Activated CD4-positive, alpha-beta memory T cell treated with anti-CD3 and anti-CD28 coated beads for 36 hours (primary cell): ENCODE measurements at regions not wholly inside any gene's neighbourhood (a gene's known extent, or its start where the extent isn't known, plus 50 kb on each side); places are given as distances from the start of the nearest gene placed in this dataset.
"Not testable (repeated sequence)": the region's sequence is repeated elsewhere in the genome, so short reads cannot be mapped to it uniquely, and the experiment has no call there.

Experiments
- CTCF ChIA-PET: fragments of 350-600 bp; sonication (Branson Sonifier 250); formaldehyde crosslinking; loops from one replicate; lab custom pipeline; 2021; ENCODE audit warnings: antibody characterized with exemption, inconsistent platforms; lab: Charles Lee
- POLR2A ChIA-PET: fragments of 350-600 bp; sonication (Branson Sonifier 250); formaldehyde crosslinking; loops from one replicate; lab custom pipeline; 2021; ENCODE audit warnings: antibody characterized with exemption; lab: Charles Lee
- DNase-seq: peaks from one replicate; pipeline ENCODE4 v3.0.0-alpha.2; 2020
- H3K27ac Mint-ChIP-seq: one replicate; pipeline ENCODE4 v1.8.0; 2021; ENCODE audit warnings: mixed read lengths
- H3K27me3 Mint-ChIP-seq: one replicate; pipeline ENCODE4 v1.8.0; 2021; ENCODE audit warnings: mixed read lengths
- H3K36me3 Mint-ChIP-seq: one replicate; pipeline ENCODE4 v1.8.0; 2021; ENCODE audit warnings: mixed read lengths
- H3K4me1 Mint-ChIP-seq: one replicate; pipeline ENCODE4 v1.8.0; 2021; ENCODE audit warnings: low read depth, mixed read lengths
- H3K4me3 Mint-ChIP-seq: one replicate; pipeline ENCODE4 v1.8.0; 2021; ENCODE audit warnings: mild to moderate bottlenecking, mixed read lengths
- H3K9me3 Mint-ChIP-seq: one replicate; pipeline ENCODE4 v1.8.0; 2021; ENCODE audit warnings: mixed read lengths
- intact Hi-C: fragments of 100-400 bp; cut with micrococcal nuclease; formaldehyde crosslinking; loops from one replicate; pipeline ENCODE4 v1.15.1; 2023

GRCh38 chr4:126766241-126766640, 866.5 kb upstream of the INTU start:
- CTCF ChIA-PET = no interaction called here
- no peaks in the 10 kb centered on the region for H3K4me1 Mint-ChIP-seq

GRCh38 chr4:126768338-126768737, 864.4 kb upstream of the INTU start:
- CTCF ChIA-PET = no interaction called here
- no peaks in the 10 kb centered on the region for H3K36me3 Mint-ChIP-seq

More at GRCh38 chr4:126766241-126766640, 866.5 kb upstream of the INTU start:
- Mint-ChIP-seq H3K36me3 (no peaks in the 10 kb centered on the region), H3K27me3 (no peaks in the 10 kb centered on the region), H3K27ac (no peak overlapping the region), H3K9me3 (peaks cover 7% of the 10 kb centered on the region), H3K4me3 (no peak overlapping the region)
- no peak for DNase-seq
- intact Hi-C loops = no loop called here
- POLR2A ChIA-PET = no interaction called here

GRCh38 chr4:126770811-126771553, 861.8 kb upstream of the INTU start:
- H3K36me3 Mint-ChIP-seq, CTCF ChIA-PET, DNase-seq, H3K9me3 Mint-ChIP-seq, H3K27ac Mint-ChIP-seq, H3K4me1 Mint-ChIP-seq, H3K4me3 Mint-ChIP-seq, H3K27me3 Mint-ChIP-seq, intact Hi-C loops, POLR2A ChIA-PET: not testable (repeated sequence)

More at GRCh38 chr4:126768338-126768737, 864.4 kb upstream of the INTU start:
- Mint-ChIP-seq H3K9me3 (peaks cover 6% of the 10 kb centered on the region), H3K4me1 (no peaks in the 10 kb centered on the region), H3K27ac (no peak overlapping the region), H3K27me3 (no peaks in the 10 kb centered on the region), H3K4me3 (no peak overlapping the region)
- POLR2A ChIA-PET = no interaction called here
- intact Hi-C loops = no loop called here
- no peak for DNase-seq

GRCh38 chr4:126771618-126772017, 861.1 kb upstream of the INTU start:
- H3K4me1 Mint-ChIP-seq, intact Hi-C loops, H3K27ac Mint-ChIP-seq, CTCF ChIA-PET, H3K36me3 Mint-ChIP-seq, POLR2A ChIA-PET, DNase-seq, H3K27me3 Mint-ChIP-seq, H3K9me3 Mint-ChIP-seq, H3K4me3 Mint-ChIP-seq: not testable (repeated sequence)

- Mint-ChIP-seq H3K4me1 (no peaks in the 10 kb centered on the region), H3K27ac (no peak overlapping the region), H3K4me3 (no peak overlapping the region), H3K36me3 (no peaks in the 10 kb centered on the region), H3K27me3 (no peaks in the 10 kb centered on the region), H3K9me3 (peaks cover 1% of the 10 kb centered on the region)
- intact Hi-C loops = no loop called here
- DNase-seq = no peak
- POLR2A ChIA-PET = no interaction called here
- CTCF ChIA-PET = no interaction called here
These were observed 860.1 kb upstream of the INTU start for GRCh38 chr4:126772662-126773061.

- CTCF ChIA-PET = no interaction called here
- Mint-ChIP-seq H3K27me3 (no peaks in the 10 kb centered on the region), H3K4me3 (no peak overlapping the region), H3K27ac (no peak overlapping the region), H3K36me3 (no peaks in the 10 kb centered on the region), H3K4me1 (no peaks in the 10 kb centered on the region), H3K9me3 (peaks cover 6% of the 10 kb centered on the region)
- intact Hi-C loops = no loop called here
- POLR2A ChIA-PET = no interaction called here
- DNase-seq = no peak
These were observed 857.2 kb upstream of the INTU start for GRCh38 chr4:126775485-126776106.

- Mint-ChIP-seq H3K4me3 (no peak overlapping the region), H3K27ac (no peak overlapping the region), H3K4me1 (no peaks in the 10 kb centered on the region), H3K9me3 (peaks cover 6% of the 10 kb centered on the region), H3K27me3 (no peaks in the 10 kb centered on the region), H3K36me3 (no peaks in the 10 kb centered on the region)
- DNase-seq = no peak
- CTCF ChIA-PET = no interaction called here
- intact Hi-C loops = no loop called here
- POLR2A ChIA-PET = no interaction called here
These were observed 856.4 kb upstream of the INTU start for GRCh38 chr4:126776361-126776760.

GRCh38 chr4:126777649-126778048, 855.1 kb upstream of the INTU start:
- no peak overlapping the region for H3K4me3 Mint-ChIP-seq
- intact Hi-C loops = no loop called here
- H3K9me3 Mint-ChIP-seq = peaks cover 5% of the 10 kb centered on the region
- DNase-seq = no peak
- no peaks in the 10 kb centered on the region for H3K36me3 Mint-ChIP-seq
- H3K27me3 Mint-ChIP-seq = no peaks in the 10 kb centered on the region
- no peak overlapping the region for H3K27ac Mint-ChIP-seq
- no peaks in the 10 kb centered on the region for H3K4me1 Mint-ChIP-seq
- ChIA-PET CTCF (no interaction called here), POLR2A (no interaction called here)

GRCh38 chr4:126778348-126778747, 854.4 kb upstream of the INTU start:
- H3K36me3 Mint-ChIP-seq = no peaks in the 10 kb centered on the region
- ChIA-PET POLR2A (no interaction called here), CTCF (no interaction called here)
- H3K9me3 Mint-ChIP-seq = peaks cover 4% of the 10 kb centered on the region
- no peak for DNase-seq
- H3K4me1 Mint-ChIP-seq = no peaks in the 10 kb centered on the region
- intact Hi-C loops = no loop called here
- no peaks in the 10 kb centered on the region for H3K27me3 Mint-ChIP-seq
- no peak overlapping the region for H3K27ac Mint-ChIP-seq
- no peak overlapping the region for H3K4me3 Mint-ChIP-seq

- no peaks in the 10 kb centered on the region for H3K36me3 Mint-ChIP-seq
- no peak overlapping the region for H3K4me3 Mint-ChIP-seq
- no peak overlapping the region for H3K27ac Mint-ChIP-seq
- no peaks in the 10 kb centered on the region for H3K27me3 Mint-ChIP-seq
- no peaks in the 10 kb centered on the region for H3K4me1 Mint-ChIP-seq
- peaks cover 4% of the 10 kb centered on the region for H3K9me3 Mint-ChIP-seq
- CTCF ChIA-PET = no interaction called here
- POLR2A ChIA-PET = no interaction called here
- no peak for DNase-seq
- intact Hi-C loops = no loop called here
These were observed 853.8 kb upstream of the INTU start for GRCh38 chr4:126779001-126779400.

GRCh38 chr4:126779436-126780166, 853.2 kb upstream of the INTU start:
- ChIA-PET CTCF (no interaction called here), POLR2A (no interaction called here)
- no peaks in the 10 kb centered on the region for H3K4me1 Mint-ChIP-seq
- H3K27ac Mint-ChIP-seq = no peak overlapping the region
- no peak for DNase-seq
- H3K9me3 Mint-ChIP-seq = peaks cover 4% of the 10 kb centered on the region
- intact Hi-C loops = no loop called here
- no peak overlapping the region for H3K4me3 Mint-ChIP-seq
- H3K36me3 Mint-ChIP-seq = no peaks in the 10 kb centered on the region
- H3K27me3 Mint-ChIP-seq = no peaks in the 10 kb centered on the region

GRCh38 chr4:126783191-126783590, 849.6 kb upstream of the INTU start:
- intact Hi-C loops = no loop called here
- H3K27ac Mint-ChIP-seq = no peak overlapping the region
- H3K27me3 Mint-ChIP-seq = no peaks in the 10 kb centered on the region
- ChIA-PET CTCF (no interaction called here), POLR2A (no interaction called here)
- no peaks in the 10 kb centered on the region for H3K4me1 Mint-ChIP-seq
- peaks cover 4% of the 10 kb centered on the region for H3K9me3 Mint-ChIP-seq
- H3K36me3 Mint-ChIP-seq = no peaks in the 10 kb centered on the region
- H3K4me3 Mint-ChIP-seq = no peak overlapping the region
- DNase-seq = no peak
